K562 (cell line): ENCODE measurements at regions not wholly inside any gene's neighbourhood (a gene's known extent, or its start where the extent isn't known, plus 50 kb on each side); places are given as distances from the start of the nearest gene placed in this dataset.

Source experiments
- ATAC-seq: fragments of 200-7000 bp; cut with Tn5 transposase; 3 replicates; pipeline ENCODE4 v1.9.1; 2020; ENCODE audit warnings: moderate library complexity
- BruUV-seq: library from RNA; stranded (reverse); fragments of 400-500 nt; replicated peaks from 2 replicates; lab custom pipeline; 2021; lab: Mats Ljungman, UMichigan
- CTCF ChIA-PET: fragments of 300-600 bp; formaldehyde crosslinking; extraction: SDS; loops from one replicate; lab custom pipeline; 2021; ENCODE audit warnings: low intra/inter-chr PET ratio; lab: Yijun Ruan, JAX
- POLR2A ChIA-PET: fragments of 300-600, 350-650 bp; sonication (Branson Sonifier 250); formaldehyde crosslinking; extraction: SDS; loops from one replicate; lab custom pipeline; 2021; ENCODE audit warnings: antibody characterized with exemption, inconsistent platforms; lab: Yijun Ruan, JAX
- DNase-seq, 4 experiments: peaks; one replicate each; pipeline versions ENCODE4 v3.0.0 to v3.0.0-alpha.2; 2011 to 2018; ENCODE audit warnings: low spot score in 3 of 4, mixed read lengths in 3 of 4; ENCODE audit errors: extremely low read depth in 1 of 4
- FAIRE-seq: peaks from 2 replicates; lab custom pipeline; 2011; peaks lifted over from hg19 to GRCh38; lab: Jason Lieb, UNC
- H2AFZ ChIP-seq: 2 replicates; pipeline ENCODE4 v1.6.0; 2011; ENCODE audit warnings: low read depth, low read length, control low read depth, inconsistent platforms
- H3K27ac ChIP-seq: fragments of 200-600 bp; 3 replicates; pipeline ENCODE4 v1.8.0; 2011; ENCODE audit warnings: low read depth, mild to moderate bottlenecking, control low read depth, inconsistent platforms, low read length, moderate library complexity, mixed read lengths; ENCODE audit errors: extremely low read depth
- H3K27me3 ChIP-seq, 2 experiments: fragments of 300-600 bp in 1 of 2; 2 replicates in 1 of 2; 3 replicates in 1 of 2; pipeline versions ENCODE4 v1.6.0 to v1.8.0; 2011; ENCODE audit warnings: inconsistent platforms in 2 of 2, low read length in 2 of 2, mild to moderate bottlenecking in 1 of 2, mixed read lengths in 1 of 2, moderate library complexity in 1 of 2; ENCODE audit not compliant: control insufficient read depth in 2 of 2, insufficient read depth in 2 of 2
- H3K36me3 ChIP-seq: fragments of 300-600 bp; 3 replicates; pipeline ENCODE4 v1.8.0; 2011; ENCODE audit warnings: mild to moderate bottlenecking, low read length, inconsistent platforms; ENCODE audit not compliant: control insufficient read depth, insufficient read depth
- H3K4me1 ChIP-seq, 2 experiments: fragments of 200-600 bp in 1 of 2; replicated peaks in 1 of 2; 2 replicates in 1 of 2; 3 replicates in 1 of 2; pipeline versions ENCODE4 v1.5.1 to v1.8.0; 2011; ENCODE audit warnings: inconsistent platforms in 2 of 2, low read length in 2 of 2, mild to moderate bottlenecking in 1 of 2, mixed read lengths in 1 of 2, moderate library complexity in 1 of 2; ENCODE audit not compliant: control insufficient read depth in 2 of 2, insufficient read depth in 2 of 2
- H3K4me2 ChIP-seq: 2 replicates; pipeline ENCODE4 v1.6.1; 2011; ENCODE audit warnings: low read length, control low read depth, inconsistent platforms, mixed read lengths; ENCODE audit not compliant: insufficient read depth
- H3K4me3 ChIP-seq: fragments of 200-600 bp; sonication (generic), shearing (Covaris generic); 2 replicates; pipeline ENCODE4 v1.5.1; 2016; ENCODE audit warnings: control low read depth, inconsistent platforms
- H3K79me2 ChIP-seq: fragments of 200-600 bp; 3 replicates; pipeline ENCODE4 v1.8.0; 2011; ENCODE audit warnings: low read length, inconsistent platforms; ENCODE audit not compliant: control insufficient read depth, insufficient read depth
- H3K9ac ChIP-seq, 2 experiments: 2 replicates each; pipeline versions ENCODE4 v1.6.0 to v1.6.1; 2011; ENCODE audit warnings: low read depth in 2 of 2, low read length in 2 of 2, control low read depth in 1 of 2, inconsistent platforms in 1 of 2, mild to moderate bottlenecking in 1 of 2, mixed read lengths in 1 of 2; ENCODE audit not compliant: insufficient read depth in 1 of 2
- H3K9me1 ChIP-seq: one replicate; pipeline ENCODE4 v1.6.0; 2011; ENCODE audit warnings: inconsistent platforms, mild to moderate bottlenecking, low read length, moderate library complexity; ENCODE audit not compliant: control insufficient read depth, insufficient read depth
- H3K9me3 ChIP-seq: replicated peaks from 2 replicates; pipeline ENCODE4 v1.5.1; 2011; ENCODE audit warnings: low read depth, low read length, inconsistent platforms; ENCODE audit not compliant: control insufficient read depth, insufficient read depth
- H4K20me1 ChIP-seq: replicated peaks from 2 replicates; pipeline ENCODE4 v1.6.1; 2011; ENCODE audit warnings: low read length, inconsistent platforms, mixed read lengths; ENCODE audit not compliant: control insufficient read depth, insufficient read depth
- CBFA2T2 ChIP-seq: fragments of 450-650 bp; conservative IDR thresholded peaks from 2 replicates; pipeline ENCODE4 v1.6.1; 2017; ENCODE audit warnings: mild to moderate bottlenecking
- FOSL1 ChIP-seq: fragments of 200-800 bp; sonication (Bioruptor generic); conservative IDR thresholded peaks from 2 replicates; pipeline ENCODE4 v1.6.1; 2016; ENCODE audit warnings: missing genetic modification characterization, missing compliant biosample characterization
- NR2C2 ChIP-seq, 2 experiments: fragments of 200-800 bp in 1 of 2; sonication (Bioruptor generic) in 1 of 2; sonication (generic) in 1 of 2; formaldehyde crosslinking in 1 of 2; IDR thresholded peaks; 2 replicates each; pipeline versions ENCODE4 v1.6.1 to v1.8.0; 2016 to 2022; ENCODE audit warnings: mild to moderate bottlenecking in 1 of 2, missing compliant biosample characterization in 1 of 2, missing genetic modification characterization in 1 of 2, missing genetic modification reagents in 1 of 2
- NR3C1 ChIP-seq: sonication (generic); formaldehyde crosslinking; IDR thresholded peaks from 2 replicates; pipeline ENCODE4 v1.8.1; 2022; ENCODE audit warnings: missing genetic modification reagents
- RBM15 ChIP-seq: fragments of 200-400 bp; formaldehyde crosslinking; IDR thresholded peaks from 2 replicates; pipeline ENCODE4 v1.6.1; 2018; ENCODE audit warnings: mild to moderate bottlenecking, low read length, moderate library complexity; ENCODE audit not compliant: insufficient read depth
- RHOXF2B ChIP-seq: fragments of 250-450 bp; sonication (Bioruptor Pico); conservative IDR thresholded peaks from 2 replicates; pipeline ENCODE4 v1.5.1; 2021
- TCF3 ChIP-seq: sonication (generic); formaldehyde crosslinking; IDR thresholded peaks from 2 replicates; pipeline ENCODE4 v1.4.0; 2020; ENCODE audit warnings: mild to moderate bottlenecking, missing genetic modification reagents
- ZBTB43 ChIP-seq: sonication (generic); formaldehyde crosslinking; IDR thresholded peaks from 2 replicates; pipeline ENCODE4 v1.8.0; 2023; ENCODE audit warnings: mild to moderate bottlenecking, missing genetic modification reagents
- ZFP1 ChIP-seq: fragments of 450-650 bp; formaldehyde crosslinking; IDR thresholded peaks from 2 replicates; pipeline ENCODE4 v1.4.0; 2020; ENCODE audit warnings: mild to moderate bottlenecking, mixed read lengths
- ZNF324 ChIP-seq: fragments of 250-450 bp; sonication (Bioruptor Pico); IDR thresholded peaks from 2 replicates; pipeline ENCODE4 v1.4.0; 2020; ENCODE audit warnings: mild to moderate bottlenecking
- WGBS: fragments of 100-300 bp; shearing (Covaris generic); methylation state at CpG from one replicate; pipeline ENCODE4 v1.1.6; 2016; ENCODE audit warnings: low coverage, mixed read lengths; ENCODE audit not compliant: insufficient coverage; ENCODE audit errors: missing lambda C conversion rate; 5-methylcytosine and 5-hydroxymethylcytosine counted together
- in situ Hi-C: fragments of 300-500 bp; cut with MboI; formaldehyde crosslinking; loops from 4 replicates; pipeline ENCODE4 v1.15.0; 2018; ENCODE audit warnings: inconsistent platforms, mixed read lengths
- intact Hi-C: fragments of 100-400 bp; cut with micrococcal nuclease; formaldehyde crosslinking; loops from 2 replicates; pipeline ENCODE4 v1.14.2; 2022
- TF ChIP-seq, protein P1 (sequence below): fragments of 450-650 bp; IDR thresholded peaks from 2 replicates; pipeline ENCODE4 v1.6.1; 2017; ENCODE audit warnings: antibody characterized with exemption
- TF ChIP-seq, protein P2 (sequence below), 3 experiments: IDR thresholded peaks in 2 of 3; conservative IDR thresholded peaks in 1 of 3; 2 replicates each; pipeline ENCODE4 v1.5.1; 2011 to 2012; ENCODE audit warnings: low read length in 3 of 3, mild to moderate bottlenecking in 3 of 3, control low read depth in 2 of 3, improper control_type of control experiment in 1 of 3, inconsistent platforms in 1 of 3, low read depth in 1 of 3, mixed read lengths in 1 of 3, moderate library complexity in 1 of 3; ENCODE audit not compliant: insufficient read depth in 2 of 3
- TF ChIP-seq, protein P3 (sequence below): sonication (generic); formaldehyde crosslinking; IDR thresholded peaks from 2 replicates; pipeline ENCODE4 v1.8.0; 2023; ENCODE audit warnings: mild to moderate bottlenecking, missing genetic modification reagents

DNA sequence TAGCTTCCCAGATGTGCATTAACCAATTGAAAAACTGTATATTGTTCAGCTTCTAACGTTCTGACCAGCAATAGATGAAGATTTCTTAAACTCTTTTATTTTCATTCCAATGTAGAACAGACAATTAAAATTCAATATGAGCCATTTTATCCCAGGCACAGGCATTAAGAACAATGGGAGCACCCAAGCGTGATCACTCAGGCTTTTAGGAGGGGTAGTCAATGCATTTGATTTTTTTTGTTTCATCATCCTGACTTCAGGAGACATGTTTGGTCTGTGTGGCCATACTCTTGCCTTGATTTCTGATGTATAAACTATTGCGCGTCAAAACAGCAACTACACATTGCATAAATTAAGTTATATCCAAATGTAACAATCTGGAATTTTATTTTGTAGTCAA lies 653.0 kb upstream of the RORB start (continued):
- TF ChIP-seq, protein P1, sequence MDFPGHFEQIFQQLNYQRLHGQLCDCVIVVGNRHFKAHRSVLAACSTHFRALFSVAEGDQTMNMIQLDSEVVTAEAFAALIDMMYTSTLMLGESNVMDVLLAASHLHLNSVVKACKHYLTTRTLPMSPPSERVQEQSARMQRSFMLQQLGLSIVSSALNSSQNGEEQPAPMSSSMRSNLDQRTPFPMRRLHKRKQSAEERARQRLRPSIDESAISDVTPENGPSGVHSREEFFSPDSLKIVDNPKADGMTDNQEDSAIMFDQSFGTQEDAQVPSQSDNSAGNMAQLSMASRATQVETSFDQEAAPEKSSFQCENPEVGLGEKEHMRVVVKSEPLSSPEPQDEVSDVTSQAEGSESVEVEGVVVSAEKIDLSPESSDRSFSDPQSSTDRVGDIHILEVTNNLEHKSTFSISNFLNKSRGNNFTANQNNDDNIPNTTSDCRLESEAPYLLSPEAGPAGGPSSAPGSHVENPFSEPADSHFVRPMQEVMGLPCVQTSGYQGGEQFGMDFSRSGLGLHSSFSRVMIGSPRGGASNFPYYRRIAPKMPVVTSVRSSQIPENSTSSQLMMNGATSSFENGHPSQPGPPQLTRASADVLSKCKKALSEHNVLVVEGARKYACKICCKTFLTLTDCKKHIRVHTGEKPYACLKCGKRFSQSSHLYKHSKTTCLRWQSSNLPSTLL, result no peak
- TF ChIP-seq ZNF324 (CRISPR knock-in tag) (no peak), NR3C1 (no peak), NR2C2 (CRISPR knock-in tag; IDR thresholded peaks at IDR 0.05) (no peak), NR2C2 (tag; IDR thresholded peaks at IDR 0.05) (no peak)
- TF ChIP-seq, protein P2, sequence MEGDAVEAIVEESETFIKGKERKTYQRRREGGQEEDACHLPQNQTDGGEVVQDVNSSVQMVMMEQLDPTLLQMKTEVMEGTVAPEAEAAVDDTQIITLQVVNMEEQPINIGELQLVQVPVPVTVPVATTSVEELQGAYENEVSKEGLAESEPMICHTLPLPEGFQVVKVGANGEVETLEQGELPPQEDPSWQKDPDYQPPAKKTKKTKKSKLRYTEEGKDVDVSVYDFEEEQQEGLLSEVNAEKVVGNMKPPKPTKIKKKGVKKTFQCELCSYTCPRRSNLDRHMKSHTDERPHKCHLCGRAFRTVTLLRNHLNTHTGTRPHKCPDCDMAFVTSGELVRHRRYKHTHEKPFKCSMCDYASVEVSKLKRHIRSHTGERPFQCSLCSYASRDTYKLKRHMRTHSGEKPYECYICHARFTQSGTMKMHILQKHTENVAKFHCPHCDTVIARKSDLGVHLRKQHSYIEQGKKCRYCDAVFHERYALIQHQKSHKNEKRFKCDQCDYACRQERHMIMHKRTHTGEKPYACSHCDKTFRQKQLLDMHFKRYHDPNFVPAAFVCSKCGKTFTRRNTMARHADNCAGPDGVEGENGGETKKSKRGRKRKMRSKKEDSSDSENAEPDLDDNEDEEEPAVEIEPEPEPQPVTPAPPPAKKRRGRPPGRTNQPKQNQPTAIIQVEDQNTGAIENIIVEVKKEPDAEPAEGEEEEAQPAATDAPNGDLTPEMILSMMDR (IDR thresholded peaks at IDR 0.05 in 2 of 3, conservative IDR thresholded peaks at IDR 0.05 in 1 of 3; ENCODE audit: insufficient read depth in 2 of 3, low read depth in 1 of 3, low read length in 3 of 3), result no peak

DNA sequence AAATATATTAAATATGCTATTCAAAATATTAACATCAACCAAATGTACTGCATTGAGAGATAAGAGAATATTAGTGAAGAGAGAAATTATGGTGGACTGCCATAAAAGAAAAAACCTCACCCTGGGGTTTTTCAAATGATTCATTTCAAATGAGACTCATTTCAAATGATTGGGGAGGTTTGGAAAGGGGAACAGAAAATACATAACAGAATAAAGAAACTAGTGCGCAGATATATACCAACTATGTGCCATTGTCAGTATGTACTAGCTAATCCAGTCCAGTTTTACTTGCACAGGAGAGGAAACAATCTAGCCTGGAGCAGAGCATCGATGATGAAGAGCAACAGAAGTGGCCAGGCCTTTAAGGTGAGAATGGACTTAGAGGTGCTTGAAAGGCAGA lies 651.6 kb upstream of the RORB start:
- BruUV-seq, result no TSS peak
- Histone ChIP-seq H3K4me1 (no peaks in the 10 kb centered on the region), H3K36me3 (no peaks in the 10 kb centered on the region), H3K27me3 (no peaks in the 10 kb centered on the region), H3K4me3 (no peak overlapping the region), H3K27ac (no peak overlapping the region), H3K9me3 (no peaks in the 10 kb centered on the region), H3K9ac (no peak overlapping the region), H3K9me1 (no peaks in the 10 kb centered on the region), H2AFZ (no peak overlapping the region), H3K4me2 (no peak overlapping the region), H3K79me2 (no peaks in the 10 kb centered on the region), H4K20me1 (no peaks in the 10 kb centered on the region)
- in situ Hi-C loops (no loop called here), intact Hi-C loops (no loop called here)
- no peak for FAIRE-seq
- no peak for DNase-seq
- ATAC-seq, result no peak
- POLR2A ChIA-PET, result no interaction called here
- WGBS, result 47% methylated on average over 2 of the region's 2 CpGs
- TF ChIP-seq RBM15 (no peak), TCF3 (no peak), RHOXF2B (CRISPR knock-in tag) (no peak), CBFA2T2 (no peak), ZBTB43 (CRISPR knock-in tag) (no peak), ZFP1 (CRISPR knock-in tag) (no peak), FOSL1 (tag) (no peak)
- TF ChIP-seq, protein P3, sequence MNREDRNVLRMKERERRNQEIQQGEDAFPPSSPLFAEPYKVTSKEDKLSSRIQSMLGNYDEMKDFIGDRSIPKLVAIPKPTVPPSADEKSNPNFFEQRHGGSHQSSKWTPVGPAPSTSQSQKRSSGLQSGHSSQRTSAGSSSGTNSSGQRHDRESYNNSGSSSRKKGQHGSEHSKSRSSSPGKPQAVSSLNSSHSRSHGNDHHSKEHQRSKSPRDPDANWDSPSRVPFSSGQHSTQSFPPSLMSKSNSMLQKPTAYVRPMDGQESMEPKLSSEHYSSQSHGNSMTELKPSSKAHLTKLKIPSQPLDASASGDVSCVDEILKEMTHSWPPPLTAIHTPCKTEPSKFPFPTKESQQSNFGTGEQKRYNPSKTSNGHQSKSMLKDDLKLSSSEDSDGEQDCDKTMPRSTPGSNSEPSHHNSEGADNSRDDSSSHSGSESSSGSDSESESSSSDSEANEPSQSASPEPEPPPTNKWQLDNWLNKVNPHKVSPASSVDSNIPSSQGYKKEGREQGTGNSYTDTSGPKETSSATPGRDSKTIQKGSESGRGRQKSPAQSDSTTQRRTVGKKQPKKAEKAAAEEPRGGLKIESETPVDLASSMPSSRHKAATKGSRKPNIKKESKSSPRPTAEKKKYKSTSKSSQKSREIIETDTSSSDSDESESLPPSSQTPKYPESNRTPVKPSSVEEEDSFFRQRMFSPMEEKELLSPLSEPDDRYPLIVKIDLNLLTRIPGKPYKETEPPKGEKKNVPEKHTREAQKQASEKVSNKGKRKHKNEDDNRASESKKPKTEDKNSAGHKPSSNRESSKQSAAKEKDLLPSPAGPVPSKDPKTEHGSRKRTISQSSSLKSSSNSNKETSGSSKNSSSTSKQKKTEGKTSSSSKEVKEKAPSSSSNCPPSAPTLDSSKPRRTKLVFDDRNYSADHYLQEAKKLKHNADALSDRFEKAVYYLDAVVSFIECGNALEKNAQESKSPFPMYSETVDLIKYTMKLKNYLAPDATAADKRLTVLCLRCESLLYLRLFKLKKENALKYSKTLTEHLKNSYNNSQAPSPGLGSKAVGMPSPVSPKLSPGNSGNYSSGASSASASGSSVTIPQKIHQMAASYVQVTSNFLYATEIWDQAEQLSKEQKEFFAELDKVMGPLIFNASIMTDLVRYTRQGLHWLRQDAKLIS, result no peak
- CTCF ChIA-PET, result no interaction called here
